Stimulated activated naive CD4-positive, alpha-beta T cell treated with Interleukin-2 at 50 U/mL for 16 hours (primary cell): ENCODE measurements at regions not wholly inside any gene's neighbourhood (a gene's known extent, or its start where the extent isn't known, plus 50 kb on each side); places are given as distances from the start of the nearest gene placed in this dataset.
"Not testable (repeated sequence)": the region's sequence is repeated elsewhere in the genome, so short reads cannot be mapped to it uniquely, and the experiment has no call there.

Experiments used
- DNase-seq: peaks from one replicate; lab custom pipeline; 2025; lab: John Stamatoyannopoulos, UW

DNA sequence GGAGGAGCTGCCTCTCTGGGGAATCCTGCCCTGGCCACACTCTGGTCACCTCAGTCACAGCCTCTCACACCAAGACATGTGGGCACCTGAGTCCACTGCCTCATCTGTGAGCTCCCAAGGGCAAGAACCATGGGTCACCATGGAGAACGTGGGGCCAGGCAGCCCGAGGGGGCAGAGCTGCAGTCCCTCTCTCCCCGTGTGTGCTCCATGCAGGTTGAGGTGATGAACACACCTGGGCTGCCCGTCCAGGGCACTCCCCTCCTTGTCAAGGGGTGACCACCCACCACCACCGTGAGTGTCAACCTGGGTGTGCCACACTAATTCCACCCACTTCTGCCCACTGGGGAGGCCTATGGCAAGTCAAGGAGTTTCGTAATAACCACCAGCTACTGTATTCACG lies 159.6 kb upstream of the RAB6C start:
- DNase-seq = no peak

DNA sequence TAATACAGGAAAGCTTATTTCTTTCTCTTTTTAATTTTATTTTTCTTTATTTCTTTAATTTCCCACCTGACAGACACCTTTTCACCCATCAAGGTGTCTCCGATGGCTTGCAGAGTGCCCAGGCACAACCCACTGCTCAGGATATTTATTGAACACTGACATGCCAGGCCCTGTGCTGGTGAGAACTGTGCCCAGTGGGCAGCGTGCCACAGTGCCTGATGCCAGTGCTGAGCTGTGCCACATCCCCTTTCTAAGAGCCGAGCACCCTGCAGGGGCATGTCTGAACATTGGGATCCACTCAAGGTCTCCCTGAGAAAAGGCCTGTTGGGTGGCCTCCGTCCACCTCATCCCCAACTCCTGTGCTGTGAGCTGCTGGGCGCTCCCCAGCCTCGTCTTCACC lies 158.6 kb upstream of the RAB6C start:
- DNase-seq = no peak

DNA sequence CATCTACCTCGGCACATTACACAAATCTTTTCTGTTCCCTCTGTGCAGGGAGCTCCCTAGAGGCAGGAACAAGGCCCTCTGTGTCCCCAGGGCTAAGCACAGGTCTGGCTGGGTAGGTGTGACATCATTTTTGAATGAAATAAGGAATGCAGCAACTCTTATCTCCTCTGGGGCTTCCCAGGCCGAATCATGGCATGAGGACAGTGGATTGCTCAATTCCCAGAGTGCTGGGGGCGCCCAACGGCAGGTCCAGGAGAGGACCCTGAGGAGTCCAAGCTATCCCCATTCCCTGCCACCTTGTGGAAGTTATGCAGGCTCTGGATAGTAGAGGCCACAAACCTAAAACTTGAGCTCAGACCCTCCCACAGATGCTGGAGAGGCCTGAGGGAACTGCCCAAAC lies 158.0 kb upstream of the RAB6C start:
- no peak for DNase-seq

DNA sequence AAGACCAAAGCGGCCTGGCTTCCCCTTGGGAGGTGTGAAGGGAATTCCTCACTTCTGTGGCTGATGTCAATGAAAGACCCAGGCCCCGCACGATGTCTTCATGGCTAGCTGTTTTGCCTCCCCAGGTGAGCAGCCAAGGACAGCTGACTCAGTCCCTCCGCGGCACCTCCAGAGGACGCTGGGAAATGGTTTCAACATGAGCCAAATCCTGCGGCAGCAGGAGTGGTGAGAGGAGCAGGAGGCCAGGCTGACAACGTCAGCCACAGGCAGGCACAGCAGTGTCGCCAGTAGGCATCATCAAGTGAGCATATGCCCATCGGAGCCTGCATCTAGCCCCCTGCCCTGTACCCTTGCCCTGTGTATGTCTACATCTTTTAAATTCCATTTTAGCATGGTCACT lies 156.4 kb upstream of the RAB6C start:
- no peak for DNase-seq

DNA sequence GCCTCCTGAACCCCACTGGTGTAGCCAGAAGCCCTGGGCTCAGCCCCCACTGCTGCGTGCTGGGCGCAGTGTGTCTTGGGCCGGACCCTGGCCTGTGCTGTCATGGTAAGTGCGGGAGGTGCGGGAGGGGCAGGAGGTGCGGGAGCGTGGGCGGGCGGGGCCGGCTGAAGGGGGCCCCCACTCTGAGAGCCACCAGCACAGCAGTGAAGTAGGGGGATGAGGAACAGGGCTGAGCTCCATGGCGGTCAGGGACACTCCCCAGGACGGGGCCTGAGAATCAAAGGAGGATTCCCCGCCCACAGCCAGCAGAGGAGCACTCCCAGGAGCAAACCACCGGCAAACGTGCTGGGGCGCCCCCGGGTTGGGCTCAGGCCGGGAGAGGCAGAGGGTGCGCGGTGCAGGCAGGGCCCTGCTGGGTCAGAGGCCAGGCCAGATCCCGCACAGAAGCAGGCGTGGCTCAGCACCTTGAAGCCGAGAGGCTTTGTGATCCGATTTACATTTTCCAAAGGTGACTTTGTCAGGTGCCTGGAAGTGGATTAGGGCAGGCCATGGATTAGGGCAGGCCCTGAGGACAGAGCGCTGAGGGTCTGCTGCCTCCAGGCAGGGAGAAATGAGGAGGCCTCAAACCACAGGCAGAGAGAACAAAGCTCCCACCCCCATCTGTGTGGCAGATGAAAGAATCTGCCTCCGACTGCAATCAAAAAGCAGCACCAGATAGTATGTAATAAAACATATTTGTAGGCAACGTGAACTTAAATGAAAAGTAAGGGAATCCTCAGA lies 152.0 kb upstream of the RAB6C start:
- DNase-seq = no peak

DNA sequence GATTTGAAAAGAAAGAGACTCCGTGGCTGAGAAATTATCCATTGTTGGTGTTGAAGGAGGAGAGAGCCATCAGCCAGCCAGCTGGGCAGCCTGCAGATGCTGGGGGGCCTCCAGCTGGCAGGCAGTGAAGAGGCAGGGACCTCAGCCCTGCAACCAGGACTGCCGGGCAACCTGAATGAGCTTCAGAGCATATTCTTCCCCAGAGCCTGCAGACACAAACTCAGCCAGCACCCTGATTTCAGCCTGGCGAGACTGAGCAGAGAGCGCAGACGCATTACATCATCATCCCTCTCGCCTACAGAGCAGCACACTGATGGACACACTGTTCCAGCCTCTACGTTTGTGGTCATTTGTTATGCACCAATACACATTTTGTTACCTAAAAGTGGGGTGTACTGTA lies 150.7 kb upstream of the RAB6C start:
- no peak for DNase-seq

DNA sequence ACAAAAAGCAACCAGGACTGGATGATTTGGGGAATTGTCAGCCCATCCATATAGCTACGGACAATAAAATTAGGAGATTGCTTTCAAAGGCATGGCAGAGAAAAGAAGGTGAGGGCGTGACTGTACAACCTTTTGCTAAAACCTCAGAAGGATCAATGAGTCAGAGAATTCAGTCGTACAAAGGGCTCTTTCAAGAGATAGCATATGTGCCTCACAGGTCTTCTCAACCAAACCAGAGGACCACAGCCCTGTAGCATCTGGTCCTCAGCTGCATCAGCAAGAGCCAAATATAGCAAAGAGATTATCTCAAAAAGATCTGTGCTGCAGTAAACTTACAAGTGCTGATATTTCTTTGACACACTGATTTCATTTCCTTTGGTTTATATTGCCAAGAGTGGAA lies 149.9 kb upstream of the RAB6C start:
- DNase-seq = no peak

DNA sequence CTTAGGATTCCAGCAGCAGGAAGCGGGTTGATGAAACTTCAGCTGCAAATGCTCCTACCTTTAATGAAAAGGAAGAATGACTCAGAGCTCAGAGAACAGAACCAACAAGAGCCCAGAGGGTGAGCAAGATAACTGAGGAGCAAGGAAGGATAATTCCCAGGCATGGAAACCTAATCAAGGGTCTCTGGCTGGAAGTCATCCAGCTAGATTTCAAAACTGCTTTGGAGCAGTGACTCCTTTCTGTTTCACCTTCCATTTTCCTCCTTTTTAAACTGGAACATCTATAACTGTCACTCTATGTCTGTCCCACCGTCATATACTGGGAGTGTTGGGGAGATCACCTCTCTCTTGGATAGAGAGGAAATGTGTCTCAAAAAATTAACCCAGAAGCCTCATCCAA lies 148.4 kb upstream of the RAB6C start:
- no peak for DNase-seq

DNA sequence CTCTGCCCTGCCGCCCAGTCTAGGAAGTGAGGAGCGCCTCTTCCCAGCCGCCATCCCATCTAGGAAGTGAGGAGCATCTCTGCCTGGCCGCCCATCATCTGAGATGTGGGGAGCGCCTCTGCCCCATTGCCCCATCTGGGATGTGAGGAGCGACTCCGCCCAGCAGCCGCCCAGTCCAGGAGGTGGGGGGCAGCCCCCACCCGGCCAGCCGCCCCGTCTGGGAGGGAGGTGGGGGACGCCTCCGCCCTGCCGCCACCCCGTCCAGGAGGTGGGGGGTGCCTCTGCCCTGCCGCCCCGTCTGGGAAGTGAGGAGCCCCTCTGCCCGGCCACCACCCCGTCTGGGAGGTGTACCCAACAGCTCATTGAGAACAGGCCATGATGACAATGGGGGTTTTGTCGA lies 146.0 kb upstream of the RAB6C start:
- not testable (repeated sequence) for DNase-seq

DNA sequence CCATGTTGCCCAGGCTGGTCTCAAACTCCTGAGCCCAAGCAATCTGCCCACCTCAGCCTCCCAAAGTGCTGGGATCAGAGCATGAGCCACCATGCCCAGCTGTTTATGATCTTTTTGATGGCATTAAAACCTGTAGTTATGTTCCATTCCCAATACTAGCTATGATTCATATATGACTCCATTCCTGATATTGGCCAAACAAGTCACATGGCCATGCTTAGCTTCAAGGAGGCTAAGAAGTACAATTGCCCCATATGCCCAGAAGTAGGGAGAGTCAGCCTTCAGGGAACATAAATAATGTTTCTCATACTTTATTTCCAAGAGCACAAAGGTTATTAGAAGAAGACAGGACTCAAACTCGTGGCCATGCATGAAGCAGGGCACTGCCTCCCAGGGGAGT lies 132.4 kb upstream of the RAB6C start:
- DNase-seq = no peak

DNA sequence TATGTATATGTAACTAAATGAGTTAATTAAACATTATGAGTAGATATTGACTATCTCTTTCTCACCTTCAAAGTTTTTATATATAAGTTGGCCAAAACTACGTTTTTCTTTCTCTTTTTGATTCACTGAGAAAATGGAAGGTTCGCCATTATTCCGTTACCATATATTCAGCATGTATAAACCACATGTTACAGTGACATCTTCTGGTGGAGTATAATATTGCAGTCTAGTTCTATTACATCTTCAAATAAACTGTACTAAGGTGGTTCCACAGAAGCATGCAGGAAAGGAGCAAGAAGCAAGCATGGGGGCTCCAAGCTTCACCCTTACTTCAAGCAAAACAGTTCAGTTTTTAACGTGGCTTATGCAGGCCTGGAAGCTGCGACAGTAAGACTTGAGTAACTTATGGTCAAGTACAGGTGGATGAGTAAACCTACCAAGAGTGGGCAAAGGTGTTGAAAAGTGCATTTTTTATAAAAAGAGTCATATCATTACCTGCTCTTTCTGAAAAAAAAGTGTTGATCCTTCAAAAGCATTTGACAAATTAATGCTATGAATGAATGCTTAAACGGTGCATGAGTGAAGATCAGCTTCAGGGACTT lies 129.8 kb upstream of the RAB6C start:
- DNase-seq = no peak

DNA sequence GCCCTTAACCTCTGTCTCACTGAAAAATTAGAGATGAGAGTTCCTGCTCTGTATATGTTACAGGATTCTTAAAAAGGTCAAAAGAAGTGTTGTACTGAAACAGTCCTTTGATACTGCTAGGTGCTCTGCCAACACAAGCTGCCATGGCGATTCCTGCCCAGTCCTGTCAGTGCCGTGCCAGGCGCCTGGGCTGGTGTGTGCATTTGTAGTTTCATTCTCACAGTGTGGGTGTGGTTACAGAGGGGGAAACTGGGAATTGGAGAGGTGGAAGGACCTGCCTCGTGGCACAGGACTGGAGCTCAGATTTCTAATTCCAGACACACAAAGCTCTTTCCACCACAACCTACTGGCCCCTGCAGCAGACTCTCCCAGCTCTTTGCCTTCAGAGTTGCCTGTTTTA lies 122.3 kb upstream of the RAB6C start:
- DNase-seq = no peak

DNA sequence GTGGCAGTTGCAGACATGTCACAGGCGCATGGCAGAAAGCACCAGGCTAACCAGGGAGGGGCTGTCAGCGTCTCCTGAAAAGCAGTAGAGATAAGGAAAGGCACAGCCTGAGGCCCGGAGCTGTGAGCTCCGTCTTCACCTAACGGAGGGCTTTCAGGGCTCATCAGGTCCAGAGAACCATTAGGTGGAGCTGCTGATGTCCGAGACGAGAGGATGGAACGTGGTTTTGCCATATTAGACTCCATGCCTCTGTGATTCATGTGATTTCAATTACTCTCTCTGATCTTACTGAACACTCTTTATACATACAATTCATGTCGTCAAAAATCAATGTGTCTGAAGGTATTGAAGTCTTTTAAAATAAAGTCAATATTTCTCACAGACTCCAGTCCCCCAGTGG lies 120.3 kb upstream of the RAB6C start:
- DNase-seq = no peak

DNA sequence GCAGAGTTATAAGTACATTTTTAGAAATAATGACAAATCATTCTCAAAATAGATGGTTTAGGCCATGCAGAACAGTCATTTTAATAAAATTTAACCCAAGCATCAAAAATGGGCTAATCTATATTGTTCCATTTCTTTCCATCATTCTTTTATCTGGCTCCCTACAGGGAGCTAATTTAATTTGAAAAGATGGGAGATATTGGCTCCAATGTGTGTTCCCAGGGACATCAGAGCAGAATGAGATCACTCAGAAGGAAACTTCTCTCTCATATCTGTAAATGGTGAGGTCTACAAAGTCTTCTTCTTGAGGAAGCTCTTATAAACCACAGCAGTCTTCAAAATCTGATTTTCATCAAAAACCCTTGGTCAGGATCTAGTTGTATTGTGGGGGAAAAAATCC lies 119.4 kb upstream of the RAB6C start:
- DNase-seq = no peak

DNA sequence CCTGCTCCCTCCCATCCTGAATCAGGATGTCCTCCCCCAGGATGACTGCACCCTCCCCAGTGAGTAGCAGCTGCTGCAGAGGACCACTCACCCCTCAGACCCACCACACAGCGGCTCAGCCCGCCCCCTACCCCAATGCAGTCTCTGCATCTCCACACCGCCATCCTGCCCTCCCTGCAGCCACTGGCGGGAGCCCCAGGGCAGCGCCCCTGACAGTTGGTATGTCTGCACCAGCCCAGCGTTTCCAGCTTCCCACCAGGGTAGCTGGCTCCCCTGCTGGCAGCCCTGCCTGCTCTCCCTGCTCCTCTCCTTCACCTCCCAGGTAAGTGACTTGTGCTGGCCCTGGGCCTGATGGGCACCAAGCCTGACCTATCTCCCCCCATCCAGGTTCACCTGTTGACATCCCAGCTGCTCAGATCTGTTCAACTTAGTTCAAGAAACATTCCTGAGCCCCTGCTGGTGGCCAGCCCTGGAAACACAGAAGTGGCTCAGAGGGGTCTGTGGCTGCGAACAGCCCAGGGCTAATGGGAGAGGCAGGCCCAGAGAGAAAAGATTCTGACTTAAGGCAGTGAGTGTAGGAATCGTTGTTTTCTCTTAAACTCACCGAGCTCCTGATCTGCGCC lies 117.7 kb upstream of the RAB6C start:
- DNase-seq = no peak

DNA sequence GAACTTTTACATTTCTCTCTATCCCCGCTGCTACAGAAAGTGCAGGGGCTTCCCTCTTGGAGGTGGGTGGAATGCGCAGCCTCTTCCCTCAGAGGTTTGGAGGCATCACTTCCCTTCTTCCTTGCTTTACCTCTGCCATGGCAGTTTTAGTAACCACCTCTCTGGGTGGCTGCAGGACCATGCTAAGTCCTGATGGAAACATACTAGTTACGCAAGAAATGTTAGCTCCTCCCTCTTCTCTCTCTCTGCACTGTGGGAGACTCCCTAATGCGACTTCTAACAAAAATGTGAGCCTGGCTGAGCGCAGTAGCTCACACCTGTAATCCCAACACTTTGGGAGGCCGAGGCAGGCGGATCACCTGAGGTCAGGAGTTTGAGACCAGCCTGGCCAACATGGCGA lies 116.8 kb upstream of the RAB6C start:
- no peak for DNase-seq

DNA sequence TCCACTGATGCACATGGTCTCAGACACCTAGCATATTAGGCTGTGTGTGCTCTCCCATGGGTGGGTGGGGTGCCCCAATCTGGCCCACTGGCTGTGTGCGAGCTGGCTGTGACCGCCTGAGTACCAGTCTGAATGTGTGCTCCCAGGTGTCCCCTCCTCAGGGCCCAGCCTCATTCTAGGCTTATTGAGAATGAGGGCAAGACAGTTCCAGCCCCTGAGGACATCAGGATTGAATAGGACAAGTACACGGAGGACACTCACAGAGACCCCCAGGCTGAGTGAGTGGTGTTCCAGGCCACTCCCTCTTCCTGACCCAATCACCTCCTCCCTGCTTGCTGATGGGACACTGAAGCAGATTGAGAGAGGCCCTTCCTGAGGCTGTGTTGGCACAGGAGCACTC lies 116.1 kb upstream of the RAB6C start:
- DNase-seq = no peak

DNA sequence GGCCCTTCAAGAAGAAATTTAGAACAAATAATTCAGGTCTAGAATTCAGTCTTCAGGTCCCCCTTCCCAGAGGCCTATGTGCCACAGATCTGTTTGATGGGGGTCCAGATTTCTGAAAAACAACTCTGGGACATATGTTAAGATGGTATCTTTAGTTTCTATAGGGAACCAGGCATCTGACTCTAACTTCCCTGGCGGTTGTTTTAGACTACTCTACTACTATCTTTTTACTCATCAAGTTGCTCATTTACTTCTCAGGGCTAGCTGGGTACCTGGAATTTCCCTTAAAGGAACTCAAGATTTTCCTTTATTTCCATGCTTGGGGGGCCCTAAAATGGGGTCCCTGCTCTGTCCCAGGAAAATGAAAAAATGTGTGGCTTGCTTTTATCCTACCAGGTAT lies 114.7 kb upstream of the RAB6C start:
- DNase-seq = no peak

DNA sequence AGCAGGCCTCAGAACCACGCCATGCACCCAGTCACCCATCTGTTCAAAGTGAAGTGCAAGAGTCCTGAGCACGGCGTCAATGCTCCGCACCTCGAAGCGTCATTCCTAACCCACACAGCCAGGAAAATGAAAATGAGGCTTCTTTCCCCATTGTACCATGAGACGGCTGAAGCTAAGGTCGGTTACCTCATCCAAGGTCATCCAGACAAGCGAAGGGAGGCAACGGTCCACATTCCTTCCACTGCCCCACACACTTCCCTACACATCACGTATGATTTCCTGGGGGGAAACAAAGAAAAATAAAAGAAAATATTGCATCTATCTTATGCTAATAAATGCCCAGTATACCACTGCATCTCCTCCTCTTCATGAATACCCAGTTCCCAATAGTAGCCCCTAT lies 113.5 kb upstream of the RAB6C start:
- DNase-seq = no peak

DNA sequence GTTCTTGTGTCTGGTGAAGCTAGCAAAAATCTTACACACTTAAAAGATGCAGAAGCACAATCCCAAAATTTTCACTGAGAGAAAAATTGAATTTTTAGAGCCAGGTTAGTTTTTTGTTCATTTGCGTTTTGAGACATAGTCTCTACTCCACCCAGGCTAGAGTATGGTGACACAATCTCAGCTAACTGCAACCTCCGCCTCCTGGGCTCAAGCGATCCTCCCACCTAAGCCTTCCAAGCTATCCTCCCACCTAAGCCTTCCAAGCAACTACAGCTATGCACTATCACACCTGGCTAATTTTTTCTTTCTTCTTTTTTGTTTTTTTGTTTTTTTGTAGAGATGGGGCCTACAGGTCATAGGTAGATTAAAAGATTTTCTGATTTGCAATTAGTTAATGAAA lies 113.1 kb upstream of the RAB6C start:
- DNase-seq = no peak

DNA sequence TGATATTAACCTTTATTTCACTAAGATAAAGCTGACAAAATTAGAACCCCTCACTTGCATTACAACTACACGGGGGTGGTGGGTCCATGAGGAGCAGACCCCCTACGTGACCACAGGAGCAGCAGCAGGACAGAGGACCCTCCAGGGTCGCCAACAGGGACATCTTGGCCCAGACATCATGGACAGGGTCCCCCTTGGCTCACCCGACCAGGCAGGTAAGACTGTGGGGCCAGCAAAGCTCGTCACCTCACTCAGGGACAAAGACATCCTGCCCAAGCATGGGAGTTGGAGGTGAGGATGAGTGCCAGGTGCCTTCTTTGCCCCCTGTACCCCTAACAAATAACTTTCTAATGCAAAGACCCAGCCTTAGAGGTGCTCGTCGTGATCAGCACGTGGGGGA lies 111.3 kb upstream of the RAB6C start:
- no peak for DNase-seq

DNA sequence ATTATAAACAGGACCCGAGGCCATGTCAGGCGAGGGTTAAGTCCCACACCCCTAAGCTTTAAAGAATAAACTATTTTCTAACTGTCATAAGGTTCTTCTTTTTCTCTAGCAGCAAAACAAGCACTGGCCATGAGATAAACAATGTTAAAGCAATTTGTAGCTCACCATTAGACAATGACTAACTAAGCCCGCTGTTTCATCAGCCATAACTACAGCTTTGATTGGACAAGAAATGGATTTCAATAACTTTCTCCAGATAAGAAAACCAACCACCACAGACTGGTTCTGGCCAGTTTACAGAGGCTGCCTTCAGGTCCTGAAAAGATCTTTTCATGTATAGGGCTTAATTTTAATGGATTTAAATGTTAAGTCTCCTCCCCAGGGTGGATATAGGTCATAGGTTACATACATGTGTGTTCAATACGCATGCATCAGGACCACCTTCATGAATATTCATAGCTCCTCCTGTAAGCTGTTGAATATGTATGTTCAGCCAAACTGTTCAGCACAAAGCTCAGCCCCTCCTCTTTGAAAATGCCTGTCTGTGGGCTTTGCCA lies 108.7 kb upstream of the RAB6C start:
- DNase-seq = no peak

DNA sequence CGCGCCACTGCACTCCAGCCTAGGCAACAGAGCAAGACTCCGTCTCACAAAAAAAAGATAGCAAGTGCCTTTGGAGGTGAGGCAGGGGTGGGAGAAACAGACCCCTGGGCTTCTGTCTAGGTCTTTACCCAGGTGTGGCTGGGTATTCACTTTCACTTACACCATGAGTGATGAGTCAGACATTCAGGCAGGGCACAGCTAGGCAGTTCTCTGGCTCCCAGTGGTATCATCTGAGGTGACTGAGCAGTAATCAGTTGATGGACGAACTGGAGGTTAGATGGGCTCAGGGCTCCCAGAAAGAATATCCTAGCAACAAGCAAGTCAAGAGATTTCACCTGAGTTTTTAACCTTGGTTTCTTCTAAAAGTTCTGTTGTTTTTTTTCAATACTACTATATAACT lies 107.0 kb upstream of the RAB6C start:
- no peak for DNase-seq
